Caco-2 (cell line): ENCODE measurements at regions not wholly inside any gene's neighbourhood (a gene's known extent, or its start where the extent isn't known, plus 50 kb on each side); places are given as distances from the start of the nearest gene placed in this dataset.

Source experiments
- BruUV-seq: library from RNA; stranded (reverse); fragments of 400-500 nt; replicated peaks from 2 replicates; lab custom pipeline; 2021; lab: Mats Ljungman, UMichigan
- CTCF ChIA-PET: fragments of 300-600 bp; sonication (Branson Sonifier 250); formaldehyde crosslinking; loops from one replicate; lab custom pipeline; 2022; ENCODE audit warnings: antibody characterized with exemption; lab: Charles Lee
- POLR2A ChIA-PET: fragments of 300-600 bp; sonication (Branson Sonifier 250); formaldehyde crosslinking; loops from one replicate; lab custom pipeline; 2022; ENCODE audit warnings: antibody characterized with exemption; lab: Charles Lee
- DNase-seq, 2 experiments: peaks; one replicate each; pipeline versions ENCODE4 v3.0.0 to v3.0.0-alpha.2; 2020 to 2022
- H3K27me3 ChIP-seq: replicated peaks from 2 replicates; pipeline ENCODE4 v1.6.0; 2011; ENCODE audit warnings: low read length; ENCODE audit not compliant: control insufficient read depth, insufficient read depth
- H3K36me3 ChIP-seq: 2 replicates; pipeline ENCODE4 v1.5.1; 2011; ENCODE audit warnings: low read length; ENCODE audit not compliant: control insufficient read depth, insufficient read depth
- H3K4me1 ChIP-seq: fragments of 250-450 bp; sonication (Bioruptor Pico); 2 replicates; pipeline ENCODE4 v1.5.1; 2020; ENCODE audit warnings: mild to moderate bottlenecking
- H3K4me3 ChIP-seq: 2 replicates; pipeline ENCODE4 v1.5.1; 2011; ENCODE audit warnings: low read depth, mild to moderate bottlenecking, control low read depth, low read length
- H3K9me3 ChIP-seq: fragments of 250-450 bp; sonication (Bioruptor Pico); 2 replicates; pipeline ENCODE4 v1.5.1; 2020; ENCODE audit warnings: mild to moderate bottlenecking, moderate library complexity
- H3K27ac Mint-ChIP-seq: one replicate; pipeline ENCODE4 v1.8.0; 2022; ENCODE audit warnings: mixed read lengths; ENCODE audit not compliant: unreplicated experiment
- H3K27me3 Mint-ChIP-seq: one replicate; pipeline ENCODE4 v1.8.0; 2022; ENCODE audit warnings: mixed read lengths; ENCODE audit not compliant: insufficient read depth, unreplicated experiment
- H3K36me3 Mint-ChIP-seq: one replicate; pipeline ENCODE4 v1.8.0; 2022; ENCODE audit warnings: mild to moderate bottlenecking, mixed read lengths; ENCODE audit not compliant: insufficient read depth, unreplicated experiment
- H3K4me1 Mint-ChIP-seq: one replicate; pipeline ENCODE4 v1.8.0; 2022; ENCODE audit warnings: low read depth, mixed read lengths; ENCODE audit not compliant: unreplicated experiment
- H3K4me3 Mint-ChIP-seq: one replicate; pipeline ENCODE4 v1.8.0; 2022; ENCODE audit warnings: mild to moderate bottlenecking, moderate library complexity, mixed read lengths; ENCODE audit not compliant: unreplicated experiment
- H3K9me3 Mint-ChIP-seq: one replicate; pipeline ENCODE4 v1.8.0; 2022; ENCODE audit warnings: mixed read lengths; ENCODE audit not compliant: unreplicated experiment
- intact Hi-C: fragments of 100-400 bp; cut with micrococcal nuclease; formaldehyde crosslinking; loops from one replicate; pipeline ENCODE4 v1.10.0; 2022; ENCODE audit not compliant: unreplicated experiment
- TF ChIP-seq, protein P1 (sequence below), 2 experiments: fragments of 200-600 bp in 1 of 2; IDR thresholded peaks; 1 replicate in 1 of 2; 2 replicates in 1 of 2; pipeline versions ENCODE4 v1.5.1 to v1.8.0; 2011 to 2022; ENCODE audit warnings: antibody characterized with exemption in 1 of 2, control low read depth in 1 of 2, inconsistent platforms in 1 of 2, low read depth in 1 of 2, low read length in 1 of 2, mild to moderate bottlenecking in 1 of 2, moderate library complexity in 1 of 2; ENCODE audit not compliant: insufficient read depth in 1 of 2, severe bottlenecking in 1 of 2, unreplicated experiment in 1 of 2

DNA sequence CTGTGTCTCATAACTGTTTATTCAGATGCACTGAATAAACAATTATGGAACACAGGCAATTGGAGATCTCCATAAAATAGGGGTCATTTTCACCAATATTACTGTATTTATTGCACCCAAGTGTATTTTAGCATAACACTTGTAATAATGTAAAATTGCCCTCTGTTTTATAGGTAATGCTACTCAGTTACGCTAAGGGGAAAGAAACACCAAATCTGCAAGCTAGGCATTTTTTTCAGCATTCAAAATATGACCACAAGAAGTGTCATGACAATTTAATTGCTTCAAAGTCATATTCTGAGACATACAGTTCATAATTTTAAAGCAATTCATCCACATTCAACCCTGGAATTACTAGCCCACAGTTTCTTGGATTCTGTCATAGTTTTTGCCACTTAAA is 643.2 kb upstream of the NOX3 start:
- Mint-ChIP-seq H3K27ac (no peak overlapping the region), H3K9me3 (no peaks in the 10 kb centered on the region), H3K4me1 (no peaks in the 10 kb centered on the region), H3K4me3 (no peak overlapping the region), H3K27me3 (peaks cover 3% of the 10 kb centered on the region), H3K36me3 (no peaks in the 10 kb centered on the region)
- intact Hi-C loops, result no loop called here
- TF ChIP-seq, protein P1, sequence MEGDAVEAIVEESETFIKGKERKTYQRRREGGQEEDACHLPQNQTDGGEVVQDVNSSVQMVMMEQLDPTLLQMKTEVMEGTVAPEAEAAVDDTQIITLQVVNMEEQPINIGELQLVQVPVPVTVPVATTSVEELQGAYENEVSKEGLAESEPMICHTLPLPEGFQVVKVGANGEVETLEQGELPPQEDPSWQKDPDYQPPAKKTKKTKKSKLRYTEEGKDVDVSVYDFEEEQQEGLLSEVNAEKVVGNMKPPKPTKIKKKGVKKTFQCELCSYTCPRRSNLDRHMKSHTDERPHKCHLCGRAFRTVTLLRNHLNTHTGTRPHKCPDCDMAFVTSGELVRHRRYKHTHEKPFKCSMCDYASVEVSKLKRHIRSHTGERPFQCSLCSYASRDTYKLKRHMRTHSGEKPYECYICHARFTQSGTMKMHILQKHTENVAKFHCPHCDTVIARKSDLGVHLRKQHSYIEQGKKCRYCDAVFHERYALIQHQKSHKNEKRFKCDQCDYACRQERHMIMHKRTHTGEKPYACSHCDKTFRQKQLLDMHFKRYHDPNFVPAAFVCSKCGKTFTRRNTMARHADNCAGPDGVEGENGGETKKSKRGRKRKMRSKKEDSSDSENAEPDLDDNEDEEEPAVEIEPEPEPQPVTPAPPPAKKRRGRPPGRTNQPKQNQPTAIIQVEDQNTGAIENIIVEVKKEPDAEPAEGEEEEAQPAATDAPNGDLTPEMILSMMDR (IDR thresholded peaks at IDR 0.05; ENCODE audit: insufficient read depth in 1 of 2, low read depth in 1 of 2, low read length in 1 of 2, severe bottlenecking in 1 of 2, unreplicated experiment in 1 of 2), result no peak
- ChIA-PET CTCF (no interaction called here), POLR2A (no interaction called here)
- Histone ChIP-seq H3K4me1 (no peaks in the 10 kb centered on the region), H3K9me3 (no peaks in the 10 kb centered on the region), H3K36me3 (no peaks in the 10 kb centered on the region), H3K27me3 (no peaks in the 10 kb centered on the region), H3K4me3 (no peak overlapping the region)
- no TSS peak for BruUV-seq
- no peak for DNase-seq

DNA sequence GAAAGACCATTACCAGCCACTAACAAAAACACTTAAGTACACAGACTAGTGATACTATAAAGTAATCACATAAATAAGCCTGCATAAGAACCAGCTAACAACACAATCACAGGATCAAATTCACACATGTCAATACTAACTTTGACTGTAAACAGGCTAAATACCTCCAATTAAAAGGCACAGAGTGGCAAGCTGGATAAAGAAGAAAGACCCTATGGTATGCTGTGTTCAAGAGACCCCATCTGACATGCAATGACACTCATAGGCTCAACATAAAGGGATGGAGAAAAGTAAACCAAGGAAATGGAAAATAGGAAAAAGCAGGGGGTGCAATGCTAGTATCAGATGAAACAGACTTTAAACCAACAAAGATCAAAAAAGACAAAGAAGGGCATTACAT is 631.8 kb upstream of the NOX3 start:
- TF ChIP-seq, protein P1 (IDR thresholded peaks at IDR 0.05; ENCODE audit: insufficient read depth in 1 of 2, low read depth in 1 of 2, low read length in 1 of 2, severe bottlenecking in 1 of 2, unreplicated experiment in 1 of 2), result no peak
- ChIA-PET CTCF (interaction anchor here (0.5 kb wide), 1 partner anchor 9 kb away, joined by 3 read pairs; no protein-coding TSS in a partner anchor), POLR2A (no interaction called here)
- H3K4me3 ChIP-seq, result no peak overlapping the region
- Mint-ChIP-seq H3K4me3 (no peak overlapping the region), H3K27ac (no peak overlapping the region), H3K9me3 (peaks cover 20% of the 10 kb centered on the region), H3K27me3 (no peaks in the 10 kb centered on the region), H3K4me1 (no peaks in the 10 kb centered on the region), H3K36me3 (no peaks in the 10 kb centered on the region)
- DNase-seq, result no peak
- no TSS peak for BruUV-seq
- H3K36me3 ChIP-seq, result no peaks in the 10 kb centered on the region
- H3K27me3 ChIP-seq, result no peaks in the 10 kb centered on the region
- no peaks in the 10 kb centered on the region for H3K4me1 ChIP-seq
- intact Hi-C loops, result no loop called here
- H3K9me3 ChIP-seq, result 0 out of 2 replicates have a peak, but pooled peaks cover 2% of the 10 kb centered on the region

DNA sequence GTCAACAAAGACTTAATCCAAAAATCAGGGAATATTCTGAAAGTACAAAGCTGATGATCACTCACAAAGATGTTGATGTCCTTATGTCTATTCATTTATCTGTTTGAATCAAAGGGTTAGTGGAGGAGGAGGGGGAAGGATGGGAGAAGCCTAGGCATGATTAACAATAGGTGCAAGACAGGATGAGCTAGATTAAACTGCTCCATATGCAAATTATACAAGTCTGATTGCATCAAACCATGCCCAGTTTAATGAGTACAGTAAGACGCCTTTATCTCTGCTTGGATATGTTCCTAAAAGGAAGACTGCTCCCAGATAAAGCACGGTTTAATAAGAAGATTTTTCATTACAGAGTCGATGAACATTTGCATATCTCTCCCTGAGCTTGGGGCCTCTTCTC is 626.4 kb upstream of the NOX3 start:
- BruUV-seq, result no TSS peak
- CTCF ChIA-PET, result no interaction called here
- intact Hi-C loops, result no loop called here

More for the DNA sequence above, 626.4 kb upstream of the NOX3 start:
- Mint-ChIP-seq H3K4me3 (no peak overlapping the region), H3K9me3 (peaks cover 2% of the 10 kb centered on the region), H3K27me3 (no peaks in the 10 kb centered on the region), H3K4me1 (no peaks in the 10 kb centered on the region), H3K36me3 (no peaks in the 10 kb centered on the region), H3K27ac (no peak overlapping the region)
- 0 out of 2 replicates have a peak, but pooled peaks cover 2% of the 10 kb centered on the region for H3K9me3 ChIP-seq
- no peaks in the 10 kb centered on the region for H3K36me3 ChIP-seq
- POLR2A ChIA-PET, result no interaction called here
- no peaks in the 10 kb centered on the region for H3K4me1 ChIP-seq
- no peaks in the 10 kb centered on the region; the same call in 1 of the 2 replicates for H3K27me3 ChIP-seq
- DNase-seq, result no peak
- TF ChIP-seq, protein P1 (IDR thresholded peaks at IDR 0.05; ENCODE audit: insufficient read depth in 1 of 2, low read depth in 1 of 2, low read length in 1 of 2, severe bottlenecking in 1 of 2, unreplicated experiment in 1 of 2), result no peak
- H3K4me3 ChIP-seq, result no peak overlapping the region
